Mesendoderm (in vitro differentiated cells): ENCODE measurements at regions not wholly inside any gene's neighbourhood (a gene's known extent, or its start where the extent isn't known, plus 50 kb on each side); places are given as distances from the start of the nearest gene placed in this dataset.

Source experiments
- DNase-seq: peaks from one replicate; pipeline ENCODE4 v3.0.0; 2013
- H2AK5ac ChIP-seq: 2 replicates; pipeline ENCODE4 v1.6.1; 2013; ENCODE audit warnings: low read length, inconsistent platforms
- H2BK120ac ChIP-seq: 2 replicates; pipeline ENCODE4 v1.6.1; 2013; ENCODE audit warnings: low read depth, mild to moderate bottlenecking, low read length, moderate library complexity, mixed read lengths
- H2BK15ac ChIP-seq: replicated peaks from 2 replicates; pipeline ENCODE4 v1.6.1; 2013; ENCODE audit warnings: low read depth, mild to moderate bottlenecking, moderate library complexity
- H2BK5ac ChIP-seq: 2 replicates; pipeline ENCODE4 v1.6.1; 2013; ENCODE audit warnings: low read length, inconsistent platforms
- H3K18ac ChIP-seq: 2 replicates; pipeline ENCODE4 v1.6.1; 2013; ENCODE audit warnings: mild to moderate bottlenecking, low read length, mixed read lengths
- H3K23ac ChIP-seq: one replicate; pipeline ENCODE4 v1.6.1; 2013; ENCODE audit warnings: low read length
- H3K27ac ChIP-seq: 2 replicates; pipeline ENCODE4 v1.5.1; 2013; ENCODE audit warnings: low read depth, mild to moderate bottlenecking, inconsistent platforms, low read length, moderate library complexity
- H3K27me3 ChIP-seq: 2 replicates; pipeline ENCODE4 v1.6.1; 2013; ENCODE audit warnings: low read length, control low read depth, mild to moderate bottlenecking, inconsistent platforms; ENCODE audit not compliant: insufficient read depth, poor library complexity
- H3K36me3 ChIP-seq: 2 replicates; pipeline ENCODE4 v1.6.1; 2013; ENCODE audit warnings: low read length, inconsistent platforms; ENCODE audit not compliant: control insufficient read depth, insufficient read depth
- H3K4ac ChIP-seq: one replicate; pipeline ENCODE4 v1.6.1; 2013; ENCODE audit warnings: low read depth, mild to moderate bottlenecking, low read length, moderate library complexity
- H3K4me1 ChIP-seq: 2 replicates; pipeline ENCODE4 v1.6.1; 2013; ENCODE audit warnings: low read depth, low read length, inconsistent platforms; ENCODE audit not compliant: control insufficient read depth
- H3K4me2 ChIP-seq: 2 replicates; pipeline ENCODE4 v1.6.1; 2013; ENCODE audit warnings: low read length
- H3K4me3 ChIP-seq: 2 replicates; pipeline ENCODE4 v1.5.1; 2013; ENCODE audit warnings: mild to moderate bottlenecking, low read length
- H3K56ac ChIP-seq: one replicate; pipeline ENCODE4 v1.6.1; 2013; ENCODE audit warnings: low read length
- H3K79me1 ChIP-seq: 2 replicates; pipeline ENCODE4 v1.6.1; 2013; ENCODE audit warnings: low read length, inconsistent platforms
- H3K79me2 ChIP-seq: 2 replicates; pipeline ENCODE4 v1.6.1; 2013; ENCODE audit warnings: mild to moderate bottlenecking, low read length; ENCODE audit not compliant: control insufficient read depth, insufficient read depth
- H3K9ac ChIP-seq: 2 replicates; pipeline ENCODE4 v1.6.1; 2013; ENCODE audit warnings: low read length, inconsistent platforms
- H4K5ac ChIP-seq: one replicate; pipeline ENCODE4 v1.6.1; 2013; ENCODE audit warnings: low read length
- H4K8ac ChIP-seq: one replicate; pipeline ENCODE4 v1.6.1; 2013; ENCODE audit warnings: low read depth, mild to moderate bottlenecking, control low read depth, low read length, moderate library complexity
- WGBS: extraction: QIAGEN DNeasy Blood & Tissue Kit; methylation state at CpG from one replicate; pipeline ENCODE4 v1.1.7; 2013; ENCODE audit warnings: low lambda C conversion rate, missing lambda C conversion rate; ENCODE audit not compliant: insufficient coverage; ENCODE audit errors: extremely low coverage; 5-methylcytosine and 5-hydroxymethylcytosine counted together

GRCh38 chr6:19050765-19051164 lies 663.6 kb downstream of the RNF144B start:
- WGBS, result no CpG with 5 or more reads among the region's 3 CpGs

GRCh38 chr6:19052219-19052618 lies 665.1 kb downstream of the RNF144B start:
- Histone ChIP-seq H3K9ac (no peak overlapping the region), H3K23ac (no peak overlapping the region), H3K79me1 (no peaks in the 10 kb centered on the region), H2BK5ac (no peak overlapping the region), H4K8ac (no peak overlapping the region), H3K27me3 (no peaks in the 10 kb centered on the region), H3K4me3 (no peak overlapping the region), H3K56ac (no peak overlapping the region), H4K5ac (no peak overlapping the region), H3K36me3 (no peaks in the 10 kb centered on the region), H3K79me2 (no peaks in the 10 kb centered on the region), H2AK5ac (no peak overlapping the region), H3K4ac (no peak overlapping the region), H3K27ac (no peak overlapping the region), H2BK120ac (no peak overlapping the region), H3K4me1 (no peaks in the 10 kb centered on the region), H3K4me2 (no peak overlapping the region), H2BK15ac (no peak overlapping the region), H3K18ac (no peak overlapping the region)
- DNase-seq, result peak; percentile 39
- WGBS, result no CpG with 5 or more reads among the region's 1 CpG

More at GRCh38 chr6:19050765-19051164, 663.6 kb downstream of the RNF144B start:
- Histone ChIP-seq H2AK5ac (no peak overlapping the region), H3K56ac (no peak overlapping the region), H3K27ac (no peak overlapping the region), H4K8ac (no peak overlapping the region), H3K27me3 (no peaks in the 10 kb centered on the region), H3K4me2 (no peak overlapping the region), H3K18ac (no peak overlapping the region), H2BK5ac (no peak overlapping the region), H3K23ac (no peak overlapping the region), H2BK15ac (no peak overlapping the region), H4K5ac (no peak overlapping the region), H3K79me2 (no peaks in the 10 kb centered on the region), H3K4ac (no peak overlapping the region), H2BK120ac (no peak overlapping the region), H3K79me1 (no peaks in the 10 kb centered on the region), H3K4me3 (no peak overlapping the region), H3K36me3 (no peaks in the 10 kb centered on the region), H3K4me1 (no peaks in the 10 kb centered on the region), H3K9ac (no peak overlapping the region)
- DNase-seq, result no peak

GRCh38 chr6:19059102-19059501 lies 672.0 kb downstream of the RNF144B start:
- DNase-seq, result no peak
- WGBS, result no CpG with 5 or more reads among the region's 4 CpGs
- Histone ChIP-seq H3K4ac (no peak overlapping the region), H3K36me3 (no peaks in the 10 kb centered on the region), H3K79me2 (no peaks in the 10 kb centered on the region), H3K23ac (no peak overlapping the region), H3K4me2 (no peak overlapping the region), H2BK5ac (no peak overlapping the region), H3K56ac (no peak overlapping the region), H3K9ac (no peak overlapping the region), H2BK120ac (no peak overlapping the region), H3K4me1 (no peaks in the 10 kb centered on the region), H3K27ac (no peak overlapping the region), H2BK15ac (no peak overlapping the region), H3K27me3 (no peaks in the 10 kb centered on the region), H2AK5ac (no peak overlapping the region), H3K18ac (no peak overlapping the region), H3K4me3 (no peak overlapping the region), H4K5ac (no peak overlapping the region), H3K79me1 (no peaks in the 10 kb centered on the region), H4K8ac (no peak overlapping the region)

- Histone ChIP-seq H2BK15ac (no peak overlapping the region), H3K4me2 (no peak overlapping the region), H3K4me1 (no peaks in the 10 kb centered on the region), H3K18ac (no peak overlapping the region), H2BK120ac (no peak overlapping the region), H3K36me3 (no peaks in the 10 kb centered on the region), H3K56ac (no peak overlapping the region), H4K5ac (no peak overlapping the region), H3K23ac (no peak overlapping the region), H3K79me1 (no peaks in the 10 kb centered on the region), H3K27me3 (no peaks in the 10 kb centered on the region), H2BK5ac (no peak overlapping the region), H3K4ac (no peak overlapping the region), H3K4me3 (no peak overlapping the region), H4K8ac (no peak overlapping the region), H3K27ac (no peak overlapping the region), H3K79me2 (no peaks in the 10 kb centered on the region), H2AK5ac (no peak overlapping the region), H3K9ac (no peak overlapping the region)
- DNase-seq, result no peak
- WGBS, result no CpG with 5 or more reads among the region's 3 CpGs
These were observed 680.0 kb downstream of the RNF144B start for GRCh38 chr6:19067165-19067564.

GRCh38 chr6:19070520-19070919 lies 683.4 kb downstream of the RNF144B start:
- Histone ChIP-seq H4K8ac (no peak overlapping the region), H2BK5ac (no peak overlapping the region), H3K36me3 (no peaks in the 10 kb centered on the region), H3K23ac (no peak overlapping the region), H3K56ac (no peak overlapping the region), H3K4me2 (no peak overlapping the region), H3K4ac (no peak overlapping the region), H3K9ac (no peak overlapping the region), H2BK15ac (no peak overlapping the region), H2BK120ac (no peak overlapping the region), H3K79me1 (no peaks in the 10 kb centered on the region), H3K27me3 (no peaks in the 10 kb centered on the region), H3K18ac (no peak overlapping the region), H3K79me2 (no peaks in the 10 kb centered on the region), H3K4me3 (no peak overlapping the region), H3K27ac (no peak overlapping the region), H2AK5ac (no peak overlapping the region), H4K5ac (no peak overlapping the region), H3K4me1 (no peaks in the 10 kb centered on the region)
- DNase-seq, result no peak

- no peak overlapping the region for H3K4me2 ChIP-seq
- no peak overlapping the region for H4K8ac ChIP-seq
- no peak overlapping the region for H3K4ac ChIP-seq
- DNase-seq, result no peak
- no peaks in the 10 kb centered on the region for H3K27me3 ChIP-seq
- no peaks in the 10 kb centered on the region for H3K4me1 ChIP-seq
- no peak overlapping the region for H3K18ac ChIP-seq
- no peak overlapping the region for H3K23ac ChIP-seq
- H3K36me3 ChIP-seq, result no peaks in the 10 kb centered on the region
- H3K9ac ChIP-seq, result no peak overlapping the region
- no peak overlapping the region for H3K56ac ChIP-seq
- H2BK15ac ChIP-seq, result no peak overlapping the region
- H2BK120ac ChIP-seq, result no peak overlapping the region
- no peaks in the 10 kb centered on the region for H3K79me2 ChIP-seq
- WGBS, result no CpG with 5 or more reads among the region's 1 CpG
- H3K79me1 ChIP-seq, result no peaks in the 10 kb centered on the region
- H2AK5ac ChIP-seq, result no peak overlapping the region
- H2BK5ac ChIP-seq, result no peak overlapping the region
- H3K4me3 ChIP-seq, result no peak overlapping the region
- H3K27ac ChIP-seq, result no peak overlapping the region
- H4K5ac ChIP-seq, result no peak overlapping the region
These were observed 696.7 kb downstream of the RNF144B start for GRCh38 chr6:19083801-19084200.
